CD14-positive monocyte (primary cell): ENCODE measurements at regions not wholly inside any gene's neighbourhood (a gene's known extent, or its start where the extent isn't known, plus 50 kb on each side); places are given as distances from the start of the nearest gene placed in this dataset.

Experiments used
- DNase-seq, 3 donors: peaks; one replicate each; pipeline ENCODE4 v3.0.0-alpha.2; 2011 to 2022
- H2AFZ ChIP-seq: 2 replicates; pipeline ENCODE4 v1.6.0; 2012; ENCODE audit warnings: mild to moderate bottlenecking, low read depth, low read length, inconsistent platforms; ENCODE audit not compliant: insufficient read depth, poor library complexity, severe bottlenecking
- H3K27ac ChIP-seq, 2 donors: 1 replicate in 1 of 2; 2 replicates in 1 of 2; pipeline ENCODE4 v1.5.1; 2012 to 2013; ENCODE audit warnings: low read length in 2 of 2, control low read depth in 1 of 2, inconsistent platforms in 1 of 2, low read depth in 1 of 2, mild to moderate bottlenecking in 1 of 2
- H3K27me3 ChIP-seq, 2 donors: one replicate each; pipeline versions ENCODE4 v1.6.0 to v1.6.1; 2011 to 2013; ENCODE audit warnings: low read length in 2 of 2; ENCODE audit not compliant: control insufficient read depth in 2 of 2, insufficient read depth in 2 of 2
- H3K36me3 ChIP-seq, 2 donors: replicated peaks in 1 of 2; 1 replicate in 1 of 2; 2 replicates in 1 of 2; pipeline versions ENCODE4 v1.5.1 to v1.6.1; 2012 to 2013; ENCODE audit warnings: low read length in 2 of 2, control low read depth in 1 of 2, inconsistent platforms in 1 of 2, mild to moderate bottlenecking in 1 of 2; ENCODE audit not compliant: insufficient read depth in 2 of 2, control insufficient read depth in 1 of 2
- H3K4me1 ChIP-seq, 2 donors: 1 replicate in 1 of 2; 2 replicates in 1 of 2; pipeline versions ENCODE4 v1.5.1 to v1.6.1; 2012 to 2013; ENCODE audit warnings: low read length in 2 of 2, control low read depth in 1 of 2, inconsistent platforms in 1 of 2, mild to moderate bottlenecking in 1 of 2, moderate library complexity in 1 of 2; ENCODE audit not compliant: insufficient read depth in 2 of 2, control insufficient read depth in 1 of 2
- H3K4me2 ChIP-seq: replicated peaks from 2 replicates; pipeline ENCODE3; 2012; ENCODE audit warnings: low read length, moderate library complexity, mild to moderate bottlenecking; ENCODE audit not compliant: poor library complexity, severe bottlenecking; ENCODE audit errors: extremely low read depth
- H3K4me3 ChIP-seq, 3 experiments: fragments of 200-600 bp in 1 of 3; sonication (generic) in 1 of 3; replicated peaks in 1 of 3; 1 replicate in 2 of 3; 2 replicates in 1 of 3; pipeline ENCODE4 v1.5.1; 2011 to 2013; ENCODE audit warnings: low read length in 3 of 3, mild to moderate bottlenecking in 3 of 3, control low read depth in 2 of 3, low read depth in 2 of 3, inconsistent platforms in 1 of 3, moderate library complexity in 1 of 3
- H3K79me2 ChIP-seq: 2 replicates; pipeline ENCODE4 v1.6.0; 2012; ENCODE audit warnings: mild to moderate bottlenecking, control low read depth, inconsistent platforms, low read length, moderate library complexity; ENCODE audit not compliant: insufficient read depth
- H3K9ac ChIP-seq: 2 replicates; pipeline ENCODE4 v1.6.0; 2017; ENCODE audit warnings: low read length, mild to moderate bottlenecking; ENCODE audit not compliant: insufficient read depth, poor library complexity, severe bottlenecking
- H3K9me3 ChIP-seq, 2 donors: replicated peaks in 1 of 2; 1 replicate in 1 of 2; 2 replicates in 1 of 2; pipeline versions ENCODE4 v1.5.1 to v1.6.1; 2012 to 2013; ENCODE audit warnings: low read length in 2 of 2, control low read depth in 1 of 2; ENCODE audit not compliant: control insufficient read depth in 1 of 2, insufficient read depth in 1 of 2
- H4K20me1 ChIP-seq: 2 replicates; pipeline ENCODE4 v1.6.0; 2012; ENCODE audit warnings: mild to moderate bottlenecking, low read length, control low read depth, moderate library complexity; ENCODE audit not compliant: insufficient read depth
- H3K27ac Mint-ChIP-seq, 7 donors: one replicate each; pipeline ENCODE4 v1.8.0; 2020; ENCODE audit warnings: mild to moderate bottlenecking in 7 of 7, mixed read lengths in 7 of 7, moderate library complexity in 6 of 7, inconsistent platforms in 2 of 7
- H3K27me3 Mint-ChIP-seq, 3 donors: one replicate each; pipeline ENCODE4 v1.8.0; 2021 to 2022; ENCODE audit warnings: low read depth in 3 of 3, mild to moderate bottlenecking in 3 of 3, mixed read lengths in 3 of 3, moderate library complexity in 3 of 3, inconsistent platforms in 1 of 3
- H3K36me3 Mint-ChIP-seq, 2 donors: one replicate each; pipeline ENCODE4 v1.8.0; 2020; ENCODE audit warnings: mixed read lengths in 2 of 2, inconsistent platforms in 1 of 2, mild to moderate bottlenecking in 1 of 2
- H3K4me1 Mint-ChIP-seq: one replicate; pipeline ENCODE4 v1.8.0; 2020; ENCODE audit warnings: mild to moderate bottlenecking, mixed read lengths
- H3K4me3 Mint-ChIP-seq, 2 donors: one replicate each; pipeline ENCODE4 v1.8.0; 2020; ENCODE audit warnings: mild to moderate bottlenecking in 2 of 2, mixed read lengths in 2 of 2, moderate library complexity in 1 of 2
- H3K9me3 Mint-ChIP-seq, 7 donors: one replicate each; pipeline ENCODE4 v1.8.0; 2020 to 2022; ENCODE audit warnings: mixed read lengths in 7 of 7, mild to moderate bottlenecking in 6 of 7, moderate library complexity in 6 of 7, inconsistent platforms in 2 of 7
- intact Hi-C, 2 donors: fragments of 100-400 bp; cut with micrococcal nuclease; formaldehyde crosslinking; loops; one replicate each; pipeline versions ENCODE4 v1.15.0 to v1.15.1; 2023
- TF ChIP-seq, protein P1 (sequence below): fragments of 200-600 bp; IDR thresholded peaks from one replicate; pipeline ENCODE4 v1.8.0; 2022; ENCODE audit warnings: antibody characterized with exemption, mild to moderate bottlenecking

DNA sequence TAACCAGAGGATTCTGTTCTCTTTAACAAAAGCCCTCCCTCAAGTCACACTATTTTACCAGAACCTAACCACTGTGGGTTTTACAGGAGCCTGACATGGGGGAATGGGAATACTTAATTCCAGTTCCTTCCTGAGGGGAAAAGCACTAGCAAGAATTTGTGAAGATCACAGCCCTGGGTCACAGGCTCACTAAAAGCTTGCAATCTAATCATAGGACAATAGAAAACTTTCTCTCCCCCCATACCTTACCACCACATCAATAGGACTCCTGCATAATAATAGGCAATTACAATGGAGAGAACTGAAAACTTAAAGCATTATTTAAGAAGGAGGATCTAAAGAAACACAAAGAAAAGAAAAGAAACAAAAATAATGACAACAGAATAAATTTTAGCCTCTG lies 225.8 kb upstream of the ZNF804A start:
- H3K27me3 Mint-ChIP-seq, result peaks cover 0 to 1% (median 0%) of the 10 kb centered on the region in 3 donors
- no peaks in the 10 kb centered on the region for H3K79me2 ChIP-seq
- no peak overlapping the region for H3K9ac ChIP-seq
- no peak overlapping the region for H3K4me3 ChIP-seq
- H3K9me3 ChIP-seq, result no peaks in the 10 kb centered on the region
- H3K4me1 Mint-ChIP-seq, result no peaks in the 10 kb centered on the region
- intact Hi-C loops, result no loop called here
- H3K36me3 Mint-ChIP-seq, result no peaks in the 10 kb centered on the region
- no peak overlapping the region for H3K27ac Mint-ChIP-seq
- DNase-seq, result no peak
- no peak overlapping the region for H3K4me3 Mint-ChIP-seq
- H3K27me3 ChIP-seq, result no peaks in the 10 kb centered on the region
- H4K20me1 ChIP-seq, result no peaks in the 10 kb centered on the region
- no peaks in the 10 kb centered on the region for H3K36me3 ChIP-seq
- TF ChIP-seq, protein P1, sequence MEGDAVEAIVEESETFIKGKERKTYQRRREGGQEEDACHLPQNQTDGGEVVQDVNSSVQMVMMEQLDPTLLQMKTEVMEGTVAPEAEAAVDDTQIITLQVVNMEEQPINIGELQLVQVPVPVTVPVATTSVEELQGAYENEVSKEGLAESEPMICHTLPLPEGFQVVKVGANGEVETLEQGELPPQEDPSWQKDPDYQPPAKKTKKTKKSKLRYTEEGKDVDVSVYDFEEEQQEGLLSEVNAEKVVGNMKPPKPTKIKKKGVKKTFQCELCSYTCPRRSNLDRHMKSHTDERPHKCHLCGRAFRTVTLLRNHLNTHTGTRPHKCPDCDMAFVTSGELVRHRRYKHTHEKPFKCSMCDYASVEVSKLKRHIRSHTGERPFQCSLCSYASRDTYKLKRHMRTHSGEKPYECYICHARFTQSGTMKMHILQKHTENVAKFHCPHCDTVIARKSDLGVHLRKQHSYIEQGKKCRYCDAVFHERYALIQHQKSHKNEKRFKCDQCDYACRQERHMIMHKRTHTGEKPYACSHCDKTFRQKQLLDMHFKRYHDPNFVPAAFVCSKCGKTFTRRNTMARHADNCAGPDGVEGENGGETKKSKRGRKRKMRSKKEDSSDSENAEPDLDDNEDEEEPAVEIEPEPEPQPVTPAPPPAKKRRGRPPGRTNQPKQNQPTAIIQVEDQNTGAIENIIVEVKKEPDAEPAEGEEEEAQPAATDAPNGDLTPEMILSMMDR, result no peak
- H3K9me3 Mint-ChIP-seq, result peaks cover 0 to 4% (median 0%) of the 10 kb centered on the region in 7 donors
- H3K4me2 ChIP-seq, result no peak overlapping the region
- no peak overlapping the region for H3K27ac ChIP-seq
- H3K4me1 ChIP-seq, result no peaks in the 10 kb centered on the region
- H2AFZ ChIP-seq, result no peak overlapping the region

DNA sequence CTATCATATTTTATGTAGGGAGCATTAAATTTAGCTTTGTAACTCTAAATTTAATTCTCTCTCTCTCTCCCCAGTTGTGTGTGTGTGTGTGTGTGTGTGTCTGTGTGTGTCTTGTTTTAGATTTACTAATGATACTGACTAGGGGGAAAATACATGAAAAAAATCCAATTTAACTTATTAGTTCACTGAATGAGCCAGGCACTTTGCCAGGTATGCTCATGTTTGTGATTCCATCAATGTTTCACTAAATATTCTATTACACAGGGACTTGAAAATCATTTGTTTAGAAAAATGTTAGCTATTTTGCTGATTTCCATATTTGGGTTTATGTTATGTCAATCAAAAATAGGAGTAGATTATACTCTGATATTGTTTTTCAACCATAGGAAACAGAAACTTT lies 203.7 kb upstream of the ZNF804A start:
- no peaks in the 10 kb centered on the region for H3K9me3 ChIP-seq
- TF ChIP-seq, protein P1, result no peak
- H2AFZ ChIP-seq, result no peak overlapping the region
- no peaks in the 10 kb centered on the region for H3K27me3 ChIP-seq
- Mint-ChIP-seq H3K4me3 (no peak overlapping the region), H3K9me3 (peaks cover 0 to 5% (median 2%) of the 10 kb centered on the region in 7 donors), H3K36me3 (no peaks in the 10 kb centered on the region), H3K27me3 (peaks cover 0 to 2% (median 0%) of the 10 kb centered on the region in 3 donors), H3K4me1 (no peaks in the 10 kb centered on the region), H3K27ac (no peak overlapping the region)
- H3K9ac ChIP-seq, result no peak overlapping the region
- no peak for DNase-seq
- intact Hi-C loops, result no loop called here
- no peaks in the 10 kb centered on the region for H3K79me2 ChIP-seq
- H4K20me1 ChIP-seq, result no peaks in the 10 kb centered on the region
- no peak overlapping the region for H3K4me2 ChIP-seq
- no peak overlapping the region for H3K4me3 ChIP-seq
- H3K36me3 ChIP-seq, result no peaks in the 10 kb centered on the region
- H3K27ac ChIP-seq, result no peak overlapping the region
- no peaks in the 10 kb centered on the region for H3K4me1 ChIP-seq
